Left lobe of liver (tissue), 2 donors: ENCODE measurements at regions not wholly inside any gene's neighbourhood (a gene's known extent, or its start where the extent isn't known, plus 50 kb on each side); places are given as distances from the start of the nearest gene placed in this dataset.
"Not testable (repeated sequence)": the region's sequence is repeated elsewhere in the genome, so short reads cannot be mapped to it uniquely, and the experiment has no call there.

Experiments
- ATAC-seq: fragments of 200-7000 bp; cut with Tn5 transposase; one replicate; pipeline ENCODE4 v1.9.1; 2020; ENCODE audit warnings: mild to moderate bottlenecking, moderate library complexity
- DNase-seq: peaks from one replicate; pipeline ENCODE4 v3.0.0-alpha.2; 2020; ENCODE audit warnings: low spot score
- donor health status: DM: no; HTN: no; CAD: no; lungs with moderate emphysema.
- donor health status: DM: no; HTN: yes; CAD: no.

GRCh38 chr1:60918867-60919266 is 163.5 kb upstream of the NFIA start:
- DNase-seq, result no peak
- ATAC-seq, result no peak

- ATAC-seq (no peak), DNase-seq (no peak)
Observed at GRCh38 chr1:60916906-60917305, 165.5 kb upstream of the NFIA start.

GRCh38 chr1:60916199-60916598 is 166.2 kb upstream of the NFIA start:
- ATAC-seq (no peak), DNase-seq (no peak)

GRCh38 chr1:60915441-60915840 is 166.9 kb upstream of the NFIA start:
- ATAC-seq, result no peak

GRCh38 chr1:60914982-60915381 is 167.4 kb upstream of the NFIA start:
- ATAC-seq, result no peak

More at GRCh38 chr1:60915441-60915840, 166.9 kb upstream of the NFIA start:
- DNase-seq, result no peak

GRCh38 chr1:60913708-60914107 is 168.7 kb upstream of the NFIA start:
- DNase-seq, ATAC-seq: not testable (repeated sequence)

More at GRCh38 chr1:60914982-60915381, 167.4 kb upstream of the NFIA start:
- no peak for DNase-seq

GRCh38 chr1:60913039-60913438 is 169.3 kb upstream of the NFIA start:
- ATAC-seq, result no peak
- DNase-seq, result no peak

GRCh38 chr1:60911966-60912697 is 170.2 kb upstream of the NFIA start:
- no peak for DNase-seq
- ATAC-seq, result no peak

GRCh38 chr1:60908159-60908558 is 174.2 kb upstream of the NFIA start:
- ATAC-seq (no peak), DNase-seq (no peak)

GRCh38 chr1:60906526-60906925 is 175.8 kb upstream of the NFIA start:
- DNase-seq, result no peak
- ATAC-seq, result no peak

GRCh38 chr1:60906039-60906438 is 176.3 kb upstream of the NFIA start:
- ATAC-seq (no peak), DNase-seq (no peak)

GRCh38 chr1:60904099-60904851 is 178.1 kb upstream of the NFIA start:
- DNase-seq (no peak), ATAC-seq (no peak)

GRCh38 chr1:60903591-60903990 is 178.8 kb upstream of the NFIA start:
- ATAC-seq (no peak), DNase-seq (no peak)

GRCh38 chr1:60899464-60899863 is 182.9 kb upstream of the NFIA start:
- no peak for DNase-seq
- no peak for ATAC-seq

- ATAC-seq (no peak), DNase-seq (no peak)
Observed at GRCh38 chr1:60898987-60899386, 183.4 kb upstream of the NFIA start.

- no peak for DNase-seq
- ATAC-seq, result peak; percentile 57
Observed at GRCh38 chr1:60898413-60898812, 183.9 kb upstream of the NFIA start.

GRCh38 chr1:60896701-60897363 is 185.5 kb upstream of the NFIA start:
- no peak for ATAC-seq
- no peak for DNase-seq

GRCh38 chr1:60895701-60896100 is 186.7 kb upstream of the NFIA start:
- ATAC-seq, result no peak
- DNase-seq, result no peak

GRCh38 chr1:60895252-60895651 is 187.1 kb upstream of the NFIA start:
- ATAC-seq, result no peak
- DNase-seq, result no peak

- ATAC-seq (no peak), DNase-seq (no peak)
Observed at GRCh38 chr1:60894741-60895140, 187.6 kb upstream of the NFIA start.

GRCh38 chr1:60894130-60894529 is 188.2 kb upstream of the NFIA start:
- DNase-seq (no peak), ATAC-seq (no peak)
